GM23338 (cell line): ENCODE measurements at regions not wholly inside any gene's neighbourhood (a gene's known extent, or its start where the extent isn't known, plus 50 kb on each side); places are given as distances from the start of the nearest gene placed in this dataset.

Experiments used
- ATAC-seq: fragments of 200-7000 bp; cut with Tn5 transposase; 3 replicates; pipeline ENCODE4 v1.9.1; 2020
- DNase-seq: peaks from one replicate; pipeline ENCODE4 v3.0.0-alpha.2; 2015; ENCODE audit warnings: low spot score
- H2AFZ ChIP-seq: fragments of 200-600 bp; sonication (generic); 2 replicates; pipeline ENCODE4 v1.8.0; 2016; ENCODE audit warnings: antibody characterized with exemption, mild to moderate bottlenecking, moderate library complexity
- H3F3A ChIP-seq: fragments of 200-600 bp; sonication (generic); replicated peaks from 2 replicates; pipeline ENCODE4 v1.8.0; 2017; ENCODE audit warnings: antibody characterized with exemption, mixed run types, low read depth
- H3K27ac ChIP-seq: fragments of 200-600 bp; sonication (generic); 2 replicates; pipeline ENCODE4 v1.6.1; 2016; ENCODE audit warnings: low read depth
- H3K27me3 ChIP-seq: fragments of 200-600 bp; sonication (generic); 2 replicates; pipeline ENCODE4 v1.8.0; 2016; ENCODE audit warnings: mild to moderate bottlenecking, mixed run types, moderate library complexity; ENCODE audit not compliant: insufficient read depth
- H3K36me3 ChIP-seq: fragments of 200-600 bp; sonication (generic); 2 replicates; pipeline ENCODE4 v1.8.0; 2016; ENCODE audit warnings: mild to moderate bottlenecking; ENCODE audit not compliant: insufficient read depth
- H3K4me1 ChIP-seq: fragments of 200-600 bp; sonication (generic); 2 replicates; pipeline ENCODE4 v1.8.0; 2016; ENCODE audit warnings: mild to moderate bottlenecking, moderate library complexity; ENCODE audit not compliant: insufficient read depth
- H3K4me2 ChIP-seq: fragments of 200-600 bp; sonication (generic); 2 replicates; pipeline ENCODE4 v1.7.1; 2017; ENCODE audit warnings: mixed run types
- H3K4me3 ChIP-seq: fragments of 200-600 bp; sonication (generic); 2 replicates; pipeline ENCODE4 v1.6.1; 2016; ENCODE audit warnings: mixed run types
- H3K79me2 ChIP-seq: fragments of 200-600 bp; sonication (generic); replicated peaks from 2 replicates; pipeline ENCODE4 v1.8.0; 2017; ENCODE audit warnings: mild to moderate bottlenecking; ENCODE audit not compliant: insufficient read depth
- H3K9me2 ChIP-seq: fragments of 200-600 bp; sonication (generic); 2 replicates; pipeline ENCODE4 v1.8.0; 2017; ENCODE audit not compliant: insufficient read depth
- H4K20me1 ChIP-seq: fragments of 200-600 bp; sonication (generic); replicated peaks from 2 replicates; pipeline ENCODE4 v1.8.0; 2017; ENCODE audit warnings: mild to moderate bottlenecking; ENCODE audit not compliant: insufficient read depth
- H3K27ac Mint-ChIP-seq: 2 replicates; pipeline ENCODE4 v1.8.0; 2020; ENCODE audit warnings: inconsistent platforms, mild to moderate bottlenecking, moderate library complexity, mixed read lengths
- H3K27me3 Mint-ChIP-seq: 3 replicates; pipeline ENCODE4 v1.8.0; 2022; ENCODE audit warnings: low read depth, mild to moderate bottlenecking, moderate library complexity, mixed read lengths, inconsistent platforms; ENCODE audit not compliant: insufficient read depth, poor library complexity
- H3K36me3 Mint-ChIP-seq: 3 replicates; pipeline ENCODE4 v1.8.0; 2021; ENCODE audit warnings: low read depth, mild to moderate bottlenecking, inconsistent platforms, moderate library complexity, mixed read lengths
- H3K4me1 Mint-ChIP-seq: 3 replicates; pipeline ENCODE4 v1.8.0; 2020; ENCODE audit warnings: mild to moderate bottlenecking, inconsistent platforms, mixed read lengths
- H3K4me3 Mint-ChIP-seq: 3 replicates; pipeline ENCODE4 v1.8.0; 2021; ENCODE audit warnings: moderate library complexity, mild to moderate bottlenecking, inconsistent platforms, mixed read lengths
- H3K9me3 Mint-ChIP-seq: 3 replicates; pipeline ENCODE4 v1.8.0; 2020; ENCODE audit warnings: moderate library complexity, mild to moderate bottlenecking, inconsistent platforms, mixed read lengths
- EZH2phosphoT487 ChIP-seq: fragments of 200-600 bp; sonication (generic); IDR thresholded peaks from one replicate; pipeline ENCODE4 v1.8.1; 2018; ENCODE audit warnings: antibody characterized with exemption; ENCODE audit not compliant: unreplicated experiment
- JUNB ChIP-seq: IDR thresholded peaks from one replicate; pipeline ENCODE4 v1.6.1; 2016; ENCODE audit warnings: antibody characterized with exemption; ENCODE audit not compliant: unreplicated experiment
- POLR2AphosphoS5 ChIP-seq: IDR thresholded peaks from 2 replicates; pipeline ENCODE4 v1.6.1; 2016; ENCODE audit warnings: antibody characterized with exemption, low read depth
- STAT1 ChIP-seq: IDR thresholded peaks from one replicate; pipeline ENCODE4 v1.6.1; 2016; ENCODE audit warnings: antibody characterized with exemption; ENCODE audit not compliant: unreplicated experiment
- ZNF114 ChIP-seq: fragments of 250-450 bp; sonication (Bioruptor Pico); IDR thresholded peaks from 2 replicates; pipeline ENCODE4 v1.5.0; 2020; ENCODE audit warnings: mild to moderate bottlenecking, moderate library complexity
- ZNF331 ChIP-seq: fragments of 250-450 bp; sonication (Bioruptor Pico); IDR thresholded peaks from 2 replicates; pipeline ENCODE4 v1.5.0; 2020; ENCODE audit warnings: low read depth, mild to moderate bottlenecking, moderate library complexity
- TF ChIP-seq, protein P1 (sequence below): fragments of 250-450 bp; sonication (Bioruptor Pico); IDR thresholded peaks from 2 replicates; pipeline ENCODE4 v1.5.0; 2020; ENCODE audit warnings: mild to moderate bottlenecking, moderate library complexity
- TF ChIP-seq, protein P2 (sequence below), 2 experiments: fragments of 200-600 bp in 1 of 2; sonication (generic) in 1 of 2; conservative IDR thresholded peaks; 2 replicates each; pipeline versions ENCODE4 v1.5.1 to v1.6.1; 2016 to 2017; ENCODE audit warnings: antibody characterized with exemption in 2 of 2, low read depth in 2 of 2, mild to moderate bottlenecking in 2 of 2, moderate library complexity in 1 of 2

DNA sequence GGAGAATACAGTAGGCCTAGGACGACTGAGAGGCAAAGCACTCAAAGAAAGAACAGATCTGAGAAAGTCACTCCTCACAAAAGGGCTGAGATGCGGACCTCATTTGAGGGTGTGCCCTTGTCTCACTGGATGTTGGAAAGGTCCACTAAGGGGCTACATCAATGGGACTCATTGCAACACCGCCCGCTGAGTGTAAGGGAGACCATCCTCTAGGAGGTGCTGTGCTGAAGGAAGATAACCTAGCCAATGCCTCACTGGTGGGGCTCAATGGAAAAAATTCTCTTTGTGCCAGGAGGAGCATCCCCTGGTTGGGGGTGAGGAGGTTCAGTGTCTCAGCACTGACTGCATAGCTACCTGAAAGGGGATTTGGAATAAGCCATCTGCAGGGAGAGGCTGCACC lies 758.7 kb upstream of the CELF2 start:
- H3K9me2 ChIP-seq, result peaks cover 3% of the 10 kb centered on the region; the same call in 1 of the 2 replicates
- H3K27me3 ChIP-seq, result no peaks in the 10 kb centered on the region
- Mint-ChIP-seq H3K9me3 (peaks cover 11% of the 10 kb centered on the region; the same call in 2 of the 3 replicates), H3K4me3 (no peak overlapping the region), H3K27ac (no peak overlapping the region), H3K4me1 (no peaks in the 10 kb centered on the region), H3K27me3 (no peaks in the 10 kb centered on the region), H3K36me3 (peaks cover 10% of the 10 kb centered on the region; the same call in 2 of the 3 replicates)
- no peak overlapping the region for H3K4me3 ChIP-seq
- H3F3A ChIP-seq, result no peaks in the 10 kb centered on the region
- no peaks in the 10 kb centered on the region for H3K4me1 ChIP-seq
- no peak overlapping the region for H3K4me2 ChIP-seq
- H2AFZ ChIP-seq, result no peak overlapping the region
- H3K79me2 ChIP-seq, result no peaks in the 10 kb centered on the region
- no peak for TF ChIP-seq POLR2AphosphoS5
- TF ChIP-seq, protein P1, sequence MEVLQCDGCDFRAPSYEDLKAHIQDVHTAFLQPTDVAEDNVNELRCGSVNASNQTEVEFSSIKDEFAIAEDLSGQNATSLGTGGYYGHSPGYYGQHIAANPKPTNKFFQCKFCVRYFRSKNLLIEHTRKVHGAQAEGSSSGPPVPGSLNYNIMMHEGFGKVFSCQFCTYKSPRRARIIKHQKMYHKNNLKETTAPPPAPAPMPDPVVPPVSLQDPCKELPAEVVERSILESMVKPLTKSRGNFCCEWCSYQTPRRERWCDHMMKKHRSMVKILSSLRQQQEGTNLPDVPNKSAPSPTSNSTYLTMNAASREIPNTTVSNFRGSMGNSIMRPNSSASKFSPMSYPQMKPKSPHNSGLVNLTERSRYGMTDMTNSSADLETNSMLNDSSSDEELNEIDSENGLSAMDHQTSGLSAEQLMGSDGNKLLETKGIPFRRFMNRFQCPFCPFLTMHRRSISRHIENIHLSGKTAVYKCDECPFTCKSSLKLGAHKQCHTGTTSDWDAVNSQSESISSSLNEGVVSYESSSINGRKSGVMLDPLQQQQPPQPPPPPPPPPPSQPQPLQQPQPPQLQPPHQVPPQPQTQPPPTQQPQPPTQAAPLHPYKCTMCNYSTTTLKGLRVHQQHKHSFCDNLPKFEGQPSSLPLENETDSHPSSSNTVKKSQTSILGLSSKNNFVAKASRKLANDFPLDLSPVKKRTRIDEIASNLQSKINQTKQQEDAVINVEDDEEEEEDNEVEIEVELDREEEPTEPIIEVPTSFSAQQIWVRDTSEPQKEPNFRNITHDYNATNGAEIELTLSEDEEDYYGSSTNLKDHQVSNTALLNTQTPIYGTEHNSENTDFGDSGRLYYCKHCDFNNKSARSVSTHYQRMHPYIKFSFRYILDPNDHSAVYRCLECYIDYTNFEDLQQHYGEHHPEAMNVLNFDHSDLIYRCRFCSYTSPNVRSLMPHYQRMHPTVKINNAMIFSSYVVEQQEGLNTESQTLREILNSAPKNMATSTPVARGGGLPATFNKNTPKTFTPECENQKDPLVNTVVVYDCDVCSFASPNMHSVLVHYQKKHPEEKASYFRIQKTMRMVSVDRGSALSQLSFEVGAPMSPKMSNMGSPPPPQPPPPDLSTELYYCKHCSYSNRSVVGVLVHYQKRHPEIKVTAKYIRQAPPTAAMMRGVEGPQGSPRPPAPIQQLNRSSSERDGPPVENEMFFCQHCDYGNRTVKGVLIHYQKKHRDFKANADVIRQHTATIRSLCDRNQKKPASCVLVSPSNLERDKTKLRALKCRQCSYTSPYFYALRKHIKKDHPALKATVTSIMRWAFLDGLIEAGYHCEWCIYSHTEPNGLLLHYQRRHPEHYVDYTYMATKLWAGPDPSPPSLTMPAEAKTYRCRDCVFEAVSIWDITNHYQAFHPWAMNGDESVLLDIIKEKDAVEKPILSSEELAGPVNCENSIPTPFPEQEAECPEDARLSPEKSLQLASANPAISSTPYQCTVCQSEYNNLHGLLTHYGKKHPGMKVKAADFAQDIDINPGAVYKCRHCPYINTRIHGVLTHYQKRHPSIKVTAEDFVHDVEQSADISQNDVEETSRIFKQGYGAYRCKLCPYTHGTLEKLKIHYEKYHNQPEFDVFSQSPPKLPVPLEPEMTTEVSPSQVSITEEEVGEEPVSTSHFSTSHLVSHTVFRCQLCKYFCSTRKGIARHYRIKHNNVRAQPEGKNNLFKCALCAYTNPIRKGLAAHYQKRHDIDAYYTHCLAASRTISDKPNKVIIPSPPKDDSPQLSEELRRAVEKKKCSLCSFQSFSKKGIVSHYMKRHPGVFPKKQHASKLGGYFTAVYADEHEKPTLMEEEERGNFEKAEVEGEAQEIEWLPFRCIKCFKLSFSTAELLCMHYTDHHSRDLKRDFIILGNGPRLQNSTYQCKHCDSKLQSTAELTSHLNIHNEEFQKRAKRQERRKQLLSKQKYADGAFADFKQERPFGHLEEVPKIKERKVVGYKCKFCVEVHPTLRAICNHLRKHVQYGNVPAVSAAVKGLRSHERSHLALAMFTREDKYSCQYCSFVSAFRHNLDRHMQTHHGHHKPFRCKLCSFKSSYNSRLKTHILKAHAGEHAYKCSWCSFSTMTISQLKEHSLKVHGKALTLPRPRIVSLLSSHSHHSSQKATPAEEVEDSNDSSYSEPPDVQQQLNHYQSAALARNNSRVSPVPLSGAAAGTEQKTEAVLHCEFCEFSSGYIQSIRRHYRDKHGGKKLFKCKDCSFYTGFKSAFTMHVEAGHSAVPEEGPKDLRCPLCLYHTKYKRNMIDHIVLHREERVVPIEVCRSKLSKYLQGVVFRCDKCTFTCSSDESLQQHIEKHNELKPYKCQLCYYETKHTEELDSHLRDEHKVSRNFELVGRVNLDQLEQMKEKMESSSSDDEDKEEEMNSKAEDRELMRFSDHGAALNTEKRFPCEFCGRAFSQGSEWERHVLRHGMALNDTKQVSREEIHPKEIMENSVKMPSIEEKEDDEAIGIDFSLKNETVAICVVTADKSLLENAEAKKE (CRISPR knock-in tag), result no peak
- no peak for TF ChIP-seq JUNB
- TF ChIP-seq STAT1, result no peak
- no peak for TF ChIP-seq ZNF331 (CRISPR knock-in tag)
- no peak for TF ChIP-seq EZH2phosphoT487
- TF ChIP-seq, protein P2, sequence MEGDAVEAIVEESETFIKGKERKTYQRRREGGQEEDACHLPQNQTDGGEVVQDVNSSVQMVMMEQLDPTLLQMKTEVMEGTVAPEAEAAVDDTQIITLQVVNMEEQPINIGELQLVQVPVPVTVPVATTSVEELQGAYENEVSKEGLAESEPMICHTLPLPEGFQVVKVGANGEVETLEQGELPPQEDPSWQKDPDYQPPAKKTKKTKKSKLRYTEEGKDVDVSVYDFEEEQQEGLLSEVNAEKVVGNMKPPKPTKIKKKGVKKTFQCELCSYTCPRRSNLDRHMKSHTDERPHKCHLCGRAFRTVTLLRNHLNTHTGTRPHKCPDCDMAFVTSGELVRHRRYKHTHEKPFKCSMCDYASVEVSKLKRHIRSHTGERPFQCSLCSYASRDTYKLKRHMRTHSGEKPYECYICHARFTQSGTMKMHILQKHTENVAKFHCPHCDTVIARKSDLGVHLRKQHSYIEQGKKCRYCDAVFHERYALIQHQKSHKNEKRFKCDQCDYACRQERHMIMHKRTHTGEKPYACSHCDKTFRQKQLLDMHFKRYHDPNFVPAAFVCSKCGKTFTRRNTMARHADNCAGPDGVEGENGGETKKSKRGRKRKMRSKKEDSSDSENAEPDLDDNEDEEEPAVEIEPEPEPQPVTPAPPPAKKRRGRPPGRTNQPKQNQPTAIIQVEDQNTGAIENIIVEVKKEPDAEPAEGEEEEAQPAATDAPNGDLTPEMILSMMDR (conservative IDR thresholded peaks at IDR 0.05; ENCODE audit: low read depth in 2 of 2), result peak; percentile 31 to 54
- no peak for TF ChIP-seq ZNF114 (CRISPR knock-in tag)
- no peaks in the 10 kb centered on the region for H3K36me3 ChIP-seq
- DNase-seq (peak; percentile 8), ATAC-seq (no peak)
- H4K20me1 ChIP-seq, result no peaks in the 10 kb centered on the region
- no peak overlapping the region for H3K27ac ChIP-seq
